ENCODE measurements at regions not wholly inside any gene's neighbourhood (a gene's known extent, or its start where the extent isn't known, plus 50 kb on each side); places are given as distances from the start of the nearest gene placed in this dataset.

DNA sequence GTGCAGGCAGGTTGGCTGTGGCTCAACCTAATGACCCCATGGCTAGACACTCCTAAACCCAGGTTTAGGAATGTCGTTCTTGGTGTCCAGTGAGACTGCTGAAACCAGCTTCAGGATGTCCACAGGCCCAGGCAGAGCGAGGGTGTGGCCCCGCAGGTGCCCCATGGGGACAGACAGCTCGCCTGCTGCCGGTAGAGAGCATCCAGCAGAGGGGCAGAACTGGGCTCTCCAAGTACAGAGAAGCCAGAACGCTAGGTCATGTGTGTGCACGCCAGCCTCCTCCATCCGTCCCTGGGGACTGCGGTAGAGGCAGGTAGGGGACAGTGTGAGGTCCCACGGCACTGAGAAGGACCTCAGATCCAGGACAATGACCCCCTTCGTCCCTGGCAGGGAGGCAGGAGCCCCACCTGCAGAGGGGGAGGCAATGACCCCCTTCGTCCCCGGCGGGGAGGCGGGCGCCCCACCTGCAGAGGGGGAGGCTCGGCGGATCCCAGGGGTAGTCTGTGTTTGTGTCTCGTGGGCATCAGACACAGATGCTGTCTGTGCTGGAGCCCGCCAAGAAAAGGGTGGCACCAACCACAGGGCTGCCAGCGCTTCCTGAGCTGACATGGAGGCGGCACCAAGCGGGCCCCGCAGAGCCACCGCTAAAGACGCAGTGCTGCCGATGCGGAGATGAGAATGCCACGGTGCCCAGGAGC is 118.4 kb downstream of the FAM53A start:
- no peaks in the 10 kb centered on the region for H3K4me1 ChIP-seq (ENCODE audit: insufficient read depth, low read length)
- TF ChIP-seq, protein P1, sequence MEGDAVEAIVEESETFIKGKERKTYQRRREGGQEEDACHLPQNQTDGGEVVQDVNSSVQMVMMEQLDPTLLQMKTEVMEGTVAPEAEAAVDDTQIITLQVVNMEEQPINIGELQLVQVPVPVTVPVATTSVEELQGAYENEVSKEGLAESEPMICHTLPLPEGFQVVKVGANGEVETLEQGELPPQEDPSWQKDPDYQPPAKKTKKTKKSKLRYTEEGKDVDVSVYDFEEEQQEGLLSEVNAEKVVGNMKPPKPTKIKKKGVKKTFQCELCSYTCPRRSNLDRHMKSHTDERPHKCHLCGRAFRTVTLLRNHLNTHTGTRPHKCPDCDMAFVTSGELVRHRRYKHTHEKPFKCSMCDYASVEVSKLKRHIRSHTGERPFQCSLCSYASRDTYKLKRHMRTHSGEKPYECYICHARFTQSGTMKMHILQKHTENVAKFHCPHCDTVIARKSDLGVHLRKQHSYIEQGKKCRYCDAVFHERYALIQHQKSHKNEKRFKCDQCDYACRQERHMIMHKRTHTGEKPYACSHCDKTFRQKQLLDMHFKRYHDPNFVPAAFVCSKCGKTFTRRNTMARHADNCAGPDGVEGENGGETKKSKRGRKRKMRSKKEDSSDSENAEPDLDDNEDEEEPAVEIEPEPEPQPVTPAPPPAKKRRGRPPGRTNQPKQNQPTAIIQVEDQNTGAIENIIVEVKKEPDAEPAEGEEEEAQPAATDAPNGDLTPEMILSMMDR (IDR thresholded peaks at IDR 0.05; ENCODE audit: borderline replicate concordance, extremely low read depth, low read length, poor library complexity, severe bottlenecking) = no peak
- TF ChIP-seq EZH2 (IDR thresholded peaks at IDR 0.05; ENCODE audit: borderline replicate concordance, low read depth, low read length, severe bottlenecking) = no peak
- H3K27me3 ChIP-seq (ENCODE audit: insufficient read depth, low read length, poor library complexity) = no peaks in the 10 kb centered on the region
- DNase-seq (no peak), ATAC-seq (ENCODE audit: insufficient read depth, low read depth) (peak; percentile 52; the same call in 1 of the 3 replicates)
- no peak overlapping the region for H3K4me3 ChIP-seq (ENCODE audit: low read depth in 1 of 2, low read length in 2 of 2)
- H4K20me1 ChIP-seq (ENCODE audit: insufficient read depth, low read length) = peaks cover 8% of the 10 kb centered on the region
- H3K79me2 ChIP-seq (ENCODE audit: insufficient read depth, low read length) = no peaks in the 10 kb centered on the region
- no peaks in the 10 kb centered on the region for H3K36me3 ChIP-seq (ENCODE audit: insufficient read depth, low read length)
- no peak overlapping the region for H2AFZ ChIP-seq (ENCODE audit: low read depth, low read length)
- H3K27ac ChIP-seq (ENCODE audit: low read length) = no peak overlapping the region
- H3K9ac ChIP-seq (ENCODE audit: low read depth, low read length) = no peak overlapping the region
- H3K4me2 ChIP-seq (ENCODE audit: insufficient read depth, low read length) = no peak overlapping the region
- no peaks in the 10 kb centered on the region for H3K9me3 ChIP-seq (ENCODE audit: insufficient read depth, low read length, severe bottlenecking)

- Histone ChIP-seq H3K36me3 (ENCODE audit: insufficient read depth, low read length) (no peaks in the 10 kb centered on the region), H4K20me1 (ENCODE audit: insufficient read depth, low read length) (peaks cover 8% of the 10 kb centered on the region), H3K9me3 (ENCODE audit: insufficient read depth, low read length, severe bottlenecking) (no peaks in the 10 kb centered on the region), H3K4me1 (ENCODE audit: insufficient read depth, low read length) (no peaks in the 10 kb centered on the region), H3K27me3 (ENCODE audit: insufficient read depth, low read length, poor library complexity) (no peaks in the 10 kb centered on the region), H2AFZ (ENCODE audit: low read depth, low read length) (no peak overlapping the region), H3K4me2 (ENCODE audit: insufficient read depth, low read length) (no peak overlapping the region), H3K4me3 (ENCODE audit: low read depth in 1 of 2, low read length in 2 of 2) (no peak overlapping the region), H3K27ac (ENCODE audit: low read length) (no peak overlapping the region), H3K79me2 (ENCODE audit: insufficient read depth, low read length) (no peaks in the 10 kb centered on the region), H3K9ac (ENCODE audit: low read depth, low read length) (no peak overlapping the region)
- ATAC-seq (ENCODE audit: insufficient read depth, low read depth) (no peak), DNase-seq (no peak)
- TF ChIP-seq, protein P1 (IDR thresholded peaks at IDR 0.05; ENCODE audit: borderline replicate concordance, extremely low read depth, low read length, poor library complexity, severe bottlenecking) = no peak
- no peak for TF ChIP-seq EZH2 (IDR thresholded peaks at IDR 0.05; ENCODE audit: borderline replicate concordance, low read depth, low read length, severe bottlenecking)
These were observed 119.4 kb downstream of the FAM53A start for GRCh38 chr4:1564535-1565375.

GRCh38 chr4:1563768-1564485 is 120.2 kb downstream of the FAM53A start:
- TF ChIP-seq EZH2 (IDR thresholded peaks at IDR 0.05; ENCODE audit: borderline replicate concordance, low read depth, low read length, severe bottlenecking) = no peak
- TF ChIP-seq, protein P1 (IDR thresholded peaks at IDR 0.05; ENCODE audit: borderline replicate concordance, extremely low read depth, low read length, poor library complexity, severe bottlenecking) = no peak
- Histone ChIP-seq H3K4me2 (ENCODE audit: insufficient read depth, low read length) (no peak overlapping the region), H3K27ac (ENCODE audit: low read length) (no peak overlapping the region), H3K9me3 (ENCODE audit: insufficient read depth, low read length, severe bottlenecking) (no peaks in the 10 kb centered on the region), H2AFZ (ENCODE audit: low read depth, low read length) (no peak overlapping the region), H3K79me2 (ENCODE audit: insufficient read depth, low read length) (no peaks in the 10 kb centered on the region), H3K36me3 (ENCODE audit: insufficient read depth, low read length) (no peaks in the 10 kb centered on the region), H3K4me1 (ENCODE audit: insufficient read depth, low read length) (no peaks in the 10 kb centered on the region), H3K4me3 (ENCODE audit: low read depth in 1 of 2, low read length in 2 of 2) (no peak overlapping the region), H3K9ac (ENCODE audit: low read depth, low read length) (no peak overlapping the region), H3K27me3 (ENCODE audit: insufficient read depth, low read length, poor library complexity) (no peaks in the 10 kb centered on the region), H4K20me1 (ENCODE audit: insufficient read depth, low read length) (peaks cover 10% of the 10 kb centered on the region)
- DNase-seq = no peak
- ATAC-seq (ENCODE audit: insufficient read depth, low read depth) = no peak
